GM12891 (cell line): ENCODE measurements at regions not wholly inside any gene's neighbourhood (a gene's known extent, or its start where the extent isn't known, plus 50 kb on each side); places are given as distances from the start of the nearest gene placed in this dataset.

Source experiments
- POLR2A ChIP-seq: IDR thresholded peaks from 2 replicates; pipeline ENCODE4 v1.6.1; 2011; ENCODE audit warnings: low read depth, low read length, control low read depth
- POLR2AphosphoS5 ChIP-seq: IDR thresholded peaks from 2 replicates; pipeline ENCODE4 v1.6.1; 2011; ENCODE audit warnings: low read depth, low read length, control low read depth
- POU2F2 ChIP-seq: IDR thresholded peaks from 2 replicates; pipeline ENCODE4 v1.6.1; 2011; ENCODE audit warnings: low read depth, mild to moderate bottlenecking, control low read depth, low read length, moderate library complexity
- SPI1 ChIP-seq: IDR thresholded peaks from 2 replicates; pipeline ENCODE4 v1.6.1; 2011; ENCODE audit warnings: low read depth, low read length, control low read depth
- TAF1 ChIP-seq: IDR thresholded peaks from 2 replicates; pipeline ENCODE4 v1.6.1; 2011; ENCODE audit warnings: low read depth, low read length, control low read depth

GRCh38 chr16:86800894-86801293, 222.5 kb downstream of the FOXL1 start:
- TF ChIP-seq POLR2A: no peak
- no peak for TF ChIP-seq TAF1
- no peak for TF ChIP-seq POU2F2
- no peak for TF ChIP-seq SPI1
- TF ChIP-seq POLR2AphosphoS5: no peak
